Choroid plexus epithelial cell (primary cell): ENCODE measurements at regions not wholly inside any gene's neighbourhood (a gene's known extent, or its start where the extent isn't known, plus 50 kb on each side); places are given as distances from the start of the nearest gene placed in this dataset.
A peak's percentile ranks its signal among the peaks of the same experiment; 100 is the strongest.

Source experiments
- DNase-seq: peaks from one replicate; pipeline ENCODE4 v3.0.0-alpha.2; 2010; ENCODE audit warnings: low read depth
- H3K4me3 ChIP-seq: 2 replicates; pipeline ENCODE4 v1.5.1; 2011; ENCODE audit warnings: low read depth, mild to moderate bottlenecking, control low read depth, low read length, moderate library complexity
- TF ChIP-seq, protein P1 (sequence below): conservative IDR thresholded peaks from 2 replicates; pipeline ENCODE4 v1.5.1; 2011; ENCODE audit warnings: low read depth, mild to moderate bottlenecking, control low read depth, inconsistent platforms, low read length, moderate library complexity

DNA sequence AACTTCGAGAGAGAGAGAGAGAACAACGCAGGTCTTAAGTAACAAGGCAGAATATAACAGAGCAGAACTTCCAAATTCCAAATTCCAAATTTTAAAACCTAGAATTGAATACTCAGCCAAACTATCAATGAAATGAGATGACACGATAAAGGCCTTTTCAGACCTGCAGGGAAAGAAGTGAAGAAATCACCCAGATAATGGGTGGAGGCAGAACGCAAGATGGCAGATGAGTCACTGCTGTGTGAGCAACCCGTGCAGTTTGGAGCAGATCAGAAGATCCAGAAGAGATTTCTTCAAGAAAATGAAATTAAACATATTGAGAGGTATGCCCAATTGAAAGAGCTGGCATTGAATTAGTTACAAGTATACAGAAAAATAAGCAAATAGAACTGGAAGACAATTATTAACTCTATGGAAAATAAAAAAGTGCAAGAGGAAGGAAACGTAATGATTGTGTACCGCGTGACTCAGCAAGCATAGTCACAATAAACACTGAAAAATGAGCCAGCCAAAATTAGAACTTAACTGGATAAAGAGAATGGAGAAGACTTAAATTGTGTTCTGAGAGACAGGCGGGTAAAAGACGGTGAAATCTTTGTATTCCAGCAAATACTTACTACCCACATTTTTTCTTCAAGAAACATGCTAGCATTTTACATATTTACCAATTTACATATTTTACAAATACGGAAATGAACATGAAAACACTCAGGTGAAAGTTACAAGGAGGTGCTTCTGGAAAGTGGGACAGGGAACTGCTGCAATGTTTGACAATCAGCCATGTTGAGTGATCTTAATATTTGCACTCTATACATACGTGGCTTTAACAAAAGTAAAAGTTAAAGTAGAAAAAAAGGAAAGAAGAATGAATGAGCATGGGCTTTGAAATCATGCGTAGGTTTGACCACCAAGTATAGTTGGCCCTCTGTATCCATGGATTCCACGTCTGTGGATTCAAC, 87.9 kb upstream of the CDYL start:
- peak overlapping the region; percentile 28 for H3K4me3 ChIP-seq
- DNase-seq: peak; percentile 87
- TF ChIP-seq, protein P1, sequence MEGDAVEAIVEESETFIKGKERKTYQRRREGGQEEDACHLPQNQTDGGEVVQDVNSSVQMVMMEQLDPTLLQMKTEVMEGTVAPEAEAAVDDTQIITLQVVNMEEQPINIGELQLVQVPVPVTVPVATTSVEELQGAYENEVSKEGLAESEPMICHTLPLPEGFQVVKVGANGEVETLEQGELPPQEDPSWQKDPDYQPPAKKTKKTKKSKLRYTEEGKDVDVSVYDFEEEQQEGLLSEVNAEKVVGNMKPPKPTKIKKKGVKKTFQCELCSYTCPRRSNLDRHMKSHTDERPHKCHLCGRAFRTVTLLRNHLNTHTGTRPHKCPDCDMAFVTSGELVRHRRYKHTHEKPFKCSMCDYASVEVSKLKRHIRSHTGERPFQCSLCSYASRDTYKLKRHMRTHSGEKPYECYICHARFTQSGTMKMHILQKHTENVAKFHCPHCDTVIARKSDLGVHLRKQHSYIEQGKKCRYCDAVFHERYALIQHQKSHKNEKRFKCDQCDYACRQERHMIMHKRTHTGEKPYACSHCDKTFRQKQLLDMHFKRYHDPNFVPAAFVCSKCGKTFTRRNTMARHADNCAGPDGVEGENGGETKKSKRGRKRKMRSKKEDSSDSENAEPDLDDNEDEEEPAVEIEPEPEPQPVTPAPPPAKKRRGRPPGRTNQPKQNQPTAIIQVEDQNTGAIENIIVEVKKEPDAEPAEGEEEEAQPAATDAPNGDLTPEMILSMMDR: no peak

DNA sequence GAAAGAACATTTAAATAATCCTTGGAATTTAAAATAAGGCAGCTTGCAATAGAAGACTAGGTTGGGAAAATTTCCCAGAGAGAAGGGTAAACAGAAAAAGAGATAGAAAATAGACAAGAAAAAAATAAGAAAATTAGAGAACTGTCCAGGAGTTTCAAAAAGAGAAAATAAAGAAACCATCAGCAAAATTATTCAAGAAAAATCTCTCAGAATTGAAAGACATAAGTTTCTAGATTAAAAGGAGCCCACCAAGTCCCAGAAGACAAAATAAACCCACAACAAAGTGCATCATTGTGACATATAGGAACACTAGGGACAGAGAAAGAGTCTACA, 88.6 kb upstream of the CDYL start:
- TF ChIP-seq, protein P1: no peak
- DNase-seq: no peak
- H3K4me3 ChIP-seq: no peak overlapping the region

DNA sequence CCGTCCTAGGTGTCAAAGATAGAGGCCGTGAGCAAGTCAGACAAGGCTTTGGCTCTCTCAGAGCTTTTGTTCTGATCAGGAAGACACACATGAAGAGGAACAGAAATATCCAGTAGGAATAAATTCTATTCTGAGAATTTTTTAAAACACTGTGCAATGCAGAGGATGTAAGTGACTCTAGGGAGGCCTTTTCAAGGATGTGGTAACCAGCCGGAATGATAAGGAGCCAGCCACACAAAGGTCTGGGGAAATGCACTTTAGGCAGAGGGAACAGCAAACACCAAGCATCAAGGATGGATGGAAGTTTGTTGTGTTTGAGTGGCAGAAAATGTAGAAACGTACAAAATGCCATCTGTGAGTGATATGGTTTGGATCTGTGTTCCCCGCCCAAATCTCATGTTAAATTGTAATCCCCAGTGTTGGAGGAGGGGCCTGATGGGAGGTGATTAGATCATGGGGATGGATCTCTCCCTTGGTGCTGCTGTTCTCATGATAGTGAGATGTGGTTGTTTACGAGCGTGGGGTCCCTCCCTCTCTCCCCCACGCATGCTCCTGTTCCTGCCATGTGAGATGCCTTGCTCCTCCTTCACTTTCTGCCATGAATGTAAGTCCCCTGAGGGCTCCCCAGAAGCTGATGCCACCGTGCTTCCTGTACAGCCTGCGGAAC, 93.6 kb upstream of the CDYL start:
- H3K4me3 ChIP-seq: no peak overlapping the region
- TF ChIP-seq, protein P1: no peak
- no peak for DNase-seq

DNA sequence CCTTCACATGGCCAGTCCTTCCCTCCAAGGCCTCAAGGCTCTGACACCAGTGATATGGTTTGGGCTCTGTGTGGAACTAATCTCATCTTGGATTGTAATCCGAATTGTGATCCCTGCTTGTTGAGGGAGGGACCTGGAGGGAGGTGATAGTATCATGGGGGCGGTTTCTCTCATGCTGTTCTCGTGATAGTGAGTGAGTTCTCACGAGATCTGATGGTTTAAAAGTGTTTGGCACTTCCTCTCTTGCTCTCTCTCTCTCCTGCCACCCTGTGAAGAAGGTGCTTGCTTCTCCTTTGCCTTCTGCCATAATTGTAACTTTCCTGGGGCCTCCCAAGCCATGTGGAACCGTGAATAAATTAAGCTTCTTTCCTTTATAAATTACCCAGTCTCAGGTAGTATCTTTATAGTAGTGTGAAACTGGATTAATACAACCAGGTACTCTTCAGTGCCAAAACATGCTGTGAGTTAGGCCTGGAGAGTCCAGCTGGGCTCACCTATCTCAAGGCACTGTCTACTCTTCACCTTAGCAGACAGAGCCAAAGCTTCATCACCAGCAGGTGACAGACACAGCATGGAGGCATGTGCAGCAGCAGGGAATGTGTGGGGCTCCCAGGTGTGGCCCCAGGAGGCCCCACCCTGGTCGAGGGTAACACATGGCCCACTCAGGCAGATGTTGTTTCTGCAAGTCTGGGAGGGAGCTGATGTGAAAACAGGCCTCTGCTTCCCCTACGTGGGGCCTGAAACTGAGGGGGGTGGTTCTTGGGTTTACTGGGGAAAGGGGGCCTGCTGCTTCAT, 97.5 kb upstream of the CDYL start:
- no peak overlapping the region for H3K4me3 ChIP-seq
- DNase-seq: no peak
- TF ChIP-seq, protein P1: no peak

DNA sequence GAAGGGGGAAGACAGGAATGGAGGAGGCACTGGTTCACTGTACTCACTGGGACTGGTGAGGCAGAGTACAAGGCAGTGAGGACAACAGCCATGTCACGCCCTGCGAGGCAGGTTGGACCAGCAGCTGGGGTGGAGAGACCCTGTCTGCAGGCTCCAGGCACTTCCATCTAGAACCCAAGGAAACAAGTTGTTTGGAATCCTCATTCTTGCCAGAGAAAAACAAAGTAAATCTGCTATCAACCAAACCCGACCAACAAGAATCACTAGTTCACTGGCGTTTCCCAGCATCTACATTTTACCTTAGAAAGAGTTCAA, 98.5 kb upstream of the CDYL start:
- TF ChIP-seq, protein P1: no peak
- no peak for DNase-seq
- H3K4me3 ChIP-seq: no peak overlapping the region

DNA sequence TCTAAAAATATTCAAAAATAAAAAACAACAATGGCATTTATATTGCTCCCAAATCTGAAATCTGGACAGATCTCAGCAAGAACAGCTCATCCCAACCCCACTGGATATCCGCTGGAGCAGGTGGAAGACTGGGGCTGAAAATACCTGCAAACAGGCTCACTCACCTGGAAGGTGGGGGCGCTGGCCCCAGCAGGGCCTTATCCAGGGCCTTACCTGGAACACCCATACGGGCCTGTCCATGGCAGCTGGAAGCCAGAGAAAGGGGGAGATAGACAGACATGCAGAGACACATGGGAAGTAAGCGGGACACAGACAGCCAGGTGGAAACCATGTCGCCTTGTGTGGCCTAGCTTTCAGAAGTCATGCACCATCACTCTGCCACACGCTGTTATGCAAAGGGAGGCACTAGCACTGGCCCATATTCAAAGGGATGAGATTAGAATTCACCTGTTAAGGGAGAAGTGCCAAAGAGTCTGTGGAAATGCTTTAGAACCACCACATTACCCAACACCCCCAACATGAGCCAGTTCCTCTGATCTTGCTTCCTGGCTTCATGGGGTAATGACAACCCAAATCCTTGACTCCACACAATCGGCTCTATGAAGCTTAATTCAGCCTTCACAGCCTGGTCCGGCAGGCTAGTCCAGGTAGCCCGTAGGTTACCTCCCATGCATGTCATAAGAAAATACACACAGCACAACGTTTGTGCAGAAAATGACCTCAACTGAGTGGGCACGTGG, 99.0 kb upstream of the CDYL start:
- TF ChIP-seq, protein P1: no peak
- DNase-seq: no peak
- no peak overlapping the region for H3K4me3 ChIP-seq
